Stomach smooth muscle (tissue), 2 donors: ENCODE measurements at regions not wholly inside any gene's neighbourhood (a gene's known extent, or its start where the extent isn't known, plus 50 kb on each side); places are given as distances from the start of the nearest gene placed in this dataset.

Experiments used
- H3K27ac ChIP-seq: one replicate; pipeline ENCODE4 v1.7.0; 2013; ENCODE audit warnings: mild to moderate bottlenecking, low read length, inconsistent platforms
- H3K27me3 ChIP-seq, 2 donors: one replicate each; pipeline ENCODE4 v1.7.0; 2013; ENCODE audit warnings: low read length in 2 of 2; ENCODE audit not compliant: insufficient read depth in 2 of 2, control insufficient read depth in 1 of 2
- H3K36me3 ChIP-seq, 2 donors: one replicate each; pipeline ENCODE4 v1.7.0; 2013; ENCODE audit warnings: low read length in 2 of 2; ENCODE audit not compliant: control insufficient read depth in 2 of 2, insufficient read depth in 2 of 2
- H3K4me1 ChIP-seq: one replicate; pipeline ENCODE4 v1.7.0; 2013; ENCODE audit warnings: low read length; ENCODE audit not compliant: control insufficient read depth, insufficient read depth
- H3K4me3 ChIP-seq, 2 donors: one replicate each; pipeline ENCODE4 v1.7.0; 2013; ENCODE audit warnings: low read length in 2 of 2
- H3K9ac ChIP-seq, 2 donors: one replicate each; pipeline ENCODE4 v1.7.0; 2013; ENCODE audit warnings: low read length in 2 of 2, mild to moderate bottlenecking in 1 of 2
- H3K9me3 ChIP-seq, 2 donors: one replicate each; pipeline ENCODE4 v1.7.0; 2013; ENCODE audit warnings: low read length in 2 of 2; ENCODE audit not compliant: control insufficient read depth in 2 of 2
- donor health status: healthy.
- donor health status: Pancreatic carcinoma.

- H3K4me1 ChIP-seq: no peaks in the 10 kb centered on the region
- H3K4me3 ChIP-seq: no peak overlapping the region
- H3K36me3 ChIP-seq: no peaks in the 10 kb centered on the region
- H3K27me3 ChIP-seq: peaks cover 0 to 22% of the 10 kb centered on the region in 2 donors
- no peak overlapping the region for H3K9ac ChIP-seq
- H3K27ac ChIP-seq: no peak overlapping the region
- no peaks in the 10 kb centered on the region for H3K9me3 ChIP-seq
Measured at GRCh38 chrX:110418316-110419235, 59.9 kb downstream of the RTL9 start.

- H3K27ac ChIP-seq: no peak overlapping the region
- no peaks in the 10 kb centered on the region for H3K4me1 ChIP-seq
- no peaks in the 10 kb centered on the region for H3K9me3 ChIP-seq
- H3K4me3 ChIP-seq: no peak overlapping the region
- H3K27me3 ChIP-seq: peaks cover 0 to 22% of the 10 kb centered on the region in 2 donors
- H3K9ac ChIP-seq: no peak overlapping the region
- H3K36me3 ChIP-seq: no peaks in the 10 kb centered on the region
Measured at GRCh38 chrX:110419512-110419911, 60.9 kb downstream of the RTL9 start.

GRCh38 chrX:110420771-110421499 is 62.3 kb downstream of the RTL9 start:
- H3K9me3 ChIP-seq: no peaks in the 10 kb centered on the region
- no peak overlapping the region for H3K9ac ChIP-seq
- no peak overlapping the region for H3K27ac ChIP-seq
- H3K4me3 ChIP-seq: no peak overlapping the region
- H3K27me3 ChIP-seq: peaks cover 0 to 27% of the 10 kb centered on the region in 2 donors
- no peaks in the 10 kb centered on the region for H3K4me1 ChIP-seq
- H3K36me3 ChIP-seq: no peaks in the 10 kb centered on the region

- no peak overlapping the region for H3K4me3 ChIP-seq
- no peaks in the 10 kb centered on the region for H3K36me3 ChIP-seq
- H3K27ac ChIP-seq: no peak overlapping the region
- no peaks in the 10 kb centered on the region for H3K4me1 ChIP-seq
- no peak overlapping the region for H3K9ac ChIP-seq
- H3K9me3 ChIP-seq: no peaks in the 10 kb centered on the region
- H3K27me3 ChIP-seq: peaks cover 0 to 26% of the 10 kb centered on the region in 2 donors
Measured at GRCh38 chrX:110421500-110422455, 63.1 kb downstream of the RTL9 start.

- H3K4me3 ChIP-seq: no peak overlapping the region
- H3K4me1 ChIP-seq: no peaks in the 10 kb centered on the region
- no peak overlapping the region for H3K9ac ChIP-seq
- no peak overlapping the region for H3K27ac ChIP-seq
- peaks cover 0 to 28% of the 10 kb centered on the region in 2 donors for H3K27me3 ChIP-seq
- H3K36me3 ChIP-seq: no peaks in the 10 kb centered on the region
- H3K9me3 ChIP-seq: no peaks in the 10 kb centered on the region
Measured at GRCh38 chrX:110425222-110426154, 66.8 kb downstream of the RTL9 start.

GRCh38 chrX:110426155-110426504 is 67.5 kb downstream of the RTL9 start:
- H3K27me3 ChIP-seq: peaks cover 0 to 24% of the 10 kb centered on the region in 2 donors
- H3K9me3 ChIP-seq: no peaks in the 10 kb centered on the region
- no peak overlapping the region for H3K4me3 ChIP-seq
- no peaks in the 10 kb centered on the region for H3K4me1 ChIP-seq
- no peak overlapping the region for H3K27ac ChIP-seq
- H3K9ac ChIP-seq: no peak overlapping the region
- H3K36me3 ChIP-seq: no peaks in the 10 kb centered on the region

- Histone ChIP-seq H3K27ac (no peak overlapping the region), H3K4me3 (no peak overlapping the region), H3K27me3 (peaks cover 0 to 25% of the 10 kb centered on the region in 2 donors), H3K9ac (no peak overlapping the region), H3K4me1 (no peaks in the 10 kb centered on the region), H3K36me3 (no peaks in the 10 kb centered on the region), H3K9me3 (no peaks in the 10 kb centered on the region)
Measured at GRCh38 chrX:110427076-110427475, 68.4 kb downstream of the RTL9 start.

GRCh38 chrX:110428144-110428543 is 69.5 kb downstream of the RTL9 start:
- H3K4me3 ChIP-seq: no peak overlapping the region
- H3K9me3 ChIP-seq: no peaks in the 10 kb centered on the region
- H3K27ac ChIP-seq: no peak overlapping the region
- peaks cover 0 to 29% of the 10 kb centered on the region in 2 donors for H3K27me3 ChIP-seq
- H3K4me1 ChIP-seq: peaks cover 2% of the 10 kb centered on the region
- no peaks in the 10 kb centered on the region for H3K36me3 ChIP-seq
- H3K9ac ChIP-seq: no peak overlapping the region

GRCh38 chrX:110430293-110431076 is 71.8 kb downstream of the RTL9 start:
- Histone ChIP-seq H3K9me3 (no peaks in the 10 kb centered on the region), H3K9ac (no peak overlapping the region), H3K27me3 (peaks cover 0 to 33% of the 10 kb centered on the region in 2 donors), H3K27ac (no peak overlapping the region), H3K4me1 (peaks cover 2% of the 10 kb centered on the region), H3K36me3 (no peaks in the 10 kb centered on the region), H3K4me3 (no peak overlapping the region)
